Smooth muscle cell (in vitro differentiated cells): ENCODE measurements at regions not wholly inside any gene's neighbourhood (a gene's known extent, or its start where the extent isn't known, plus 50 kb on each side); places are given as distances from the start of the nearest gene placed in this dataset.

Experiments
- DNase-seq: peaks from one replicate; lab custom pipeline; 2025; ENCODE audit not compliant: unreplicated experiment; lab: John Stamatoyannopoulos, UW
- H2AFZ ChIP-seq: fragments of 200-600 bp; sonication (generic); 2 replicates; pipeline ENCODE4 v1.6.0; 2016; ENCODE audit warnings: antibody characterized with exemption, low read depth, mild to moderate bottlenecking
- H3F3A ChIP-seq: fragments of 200-600 bp; sonication (generic); 2 replicates; pipeline ENCODE4 v1.6.0; 2017; ENCODE audit warnings: antibody characterized with exemption, low read depth
- H3K27ac ChIP-seq: fragments of 200-600 bp; sonication (generic); 2 replicates; pipeline ENCODE4 v1.5.1; 2016; ENCODE audit warnings: low read depth, mild to moderate bottlenecking
- H3K27me3 ChIP-seq: fragments of 200-600 bp; sonication (generic); 2 replicates; pipeline ENCODE4 v1.6.1; 2016; ENCODE audit warnings: low read depth, mild to moderate bottlenecking
- H3K36me3 ChIP-seq: fragments of 200-600 bp; sonication (generic); 2 replicates; pipeline ENCODE4 v1.5.1; 2016; ENCODE audit warnings: low read depth
- H3K4me1 ChIP-seq: fragments of 200-600 bp; sonication (generic); 2 replicates; pipeline ENCODE4 v1.5.1; 2016; ENCODE audit warnings: low read depth
- H3K4me2 ChIP-seq: fragments of 200-600 bp; sonication (generic); 2 replicates; pipeline ENCODE4 v1.6.0; 2016; ENCODE audit warnings: mild to moderate bottlenecking
- H3K4me3 ChIP-seq: fragments of 200-600 bp; sonication (generic); 2 replicates; pipeline ENCODE4 v1.5.1; 2016; ENCODE audit warnings: mild to moderate bottlenecking
- H3K79me2 ChIP-seq: fragments of 200-600 bp; sonication (generic); 2 replicates; pipeline ENCODE4 v1.6.0; 2016; ENCODE audit warnings: low read depth, mild to moderate bottlenecking
- H3K9ac ChIP-seq: fragments of 200-600 bp; sonication (generic); 2 replicates; pipeline ENCODE4 v1.6.0; 2016; ENCODE audit warnings: low read depth
- H3K9me3 ChIP-seq: fragments of 200-600 bp; sonication (generic); replicated peaks from 2 replicates; pipeline ENCODE4 v1.5.1; 2016; ENCODE audit warnings: low read depth
- H4K20me1 ChIP-seq: fragments of 200-600 bp; sonication (generic); 2 replicates; pipeline ENCODE4 v1.6.0; 2016; ENCODE audit warnings: low read depth
- CTCF ChIP-seq: fragments of 200-600 bp; sonication (generic); IDR thresholded peaks from 2 replicates; pipeline ENCODE4 v1.5.1; 2017; ENCODE audit warnings: borderline replicate concordance, mild to moderate bottlenecking, antibody characterized with exemption; ENCODE audit not compliant: insufficient read depth, poor library complexity, severe bottlenecking
- WGBS: methylation state at CpG from one replicate; pipeline ENCODE4 v1.1.7; 2016; ENCODE audit warnings: low lambda C conversion rate; 5-methylcytosine and 5-hydroxymethylcytosine counted together

- no peak for DNase-seq
- no peak overlapping the region for H3K27ac ChIP-seq
- no peak overlapping the region for H3K4me3 ChIP-seq
- H3K4me2 ChIP-seq = no peak overlapping the region
- H3K27me3 ChIP-seq = no peaks in the 10 kb centered on the region
- 100% methylated on average over 2 of the region's 2 CpGs for WGBS
- no peak for TF ChIP-seq CTCF
- no peak overlapping the region for H3K9ac ChIP-seq
- no peaks in the 10 kb centered on the region for H3K4me1 ChIP-seq
- no peaks in the 10 kb centered on the region for H3K79me2 ChIP-seq
- H3F3A ChIP-seq = no peaks in the 10 kb centered on the region
- no peaks in the 10 kb centered on the region for H3K9me3 ChIP-seq
- no peaks in the 10 kb centered on the region for H3K36me3 ChIP-seq
- no peaks in the 10 kb centered on the region for H4K20me1 ChIP-seq
- H2AFZ ChIP-seq = no peak overlapping the region
These were observed 451.5 kb upstream of the KIF2A start for GRCh38 chr5:61854531-61854930.

DNA sequence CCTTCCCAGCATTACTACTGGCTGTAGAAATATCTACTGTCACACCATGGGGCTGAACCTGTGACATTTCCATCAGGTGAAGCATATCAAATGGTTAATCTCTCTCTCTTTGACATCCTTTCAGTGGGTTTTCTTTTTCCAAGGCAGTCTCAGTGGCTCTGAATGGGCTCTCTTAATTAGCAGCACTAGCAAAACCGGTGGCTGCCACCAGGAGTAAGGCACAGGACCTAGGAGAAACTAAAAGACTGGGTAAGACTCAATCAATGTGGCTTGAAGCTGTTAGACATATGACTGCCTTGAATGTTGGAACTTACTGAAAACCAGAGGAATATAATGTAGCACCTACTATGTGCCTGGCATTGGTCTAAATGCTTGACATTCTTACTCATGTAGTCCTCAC is 445.0 kb upstream of the KIF2A start:
- Histone ChIP-seq H3K4me3 (no peak overlapping the region), H3K79me2 (no peaks in the 10 kb centered on the region), H3K9ac (no peak overlapping the region), H4K20me1 (no peaks in the 10 kb centered on the region), H3K4me2 (no peak overlapping the region), H2AFZ (no peak overlapping the region), H3K9me3 (no peaks in the 10 kb centered on the region), H3K27me3 (no peaks in the 10 kb centered on the region), H3K27ac (no peak overlapping the region), H3F3A (no peaks in the 10 kb centered on the region), H3K4me1 (no peaks in the 10 kb centered on the region), H3K36me3 (no peaks in the 10 kb centered on the region)
- TF ChIP-seq CTCF = no peak
- no peak for DNase-seq
- WGBS = 62% methylated on average over 1 of the region's 1 CpG

DNA sequence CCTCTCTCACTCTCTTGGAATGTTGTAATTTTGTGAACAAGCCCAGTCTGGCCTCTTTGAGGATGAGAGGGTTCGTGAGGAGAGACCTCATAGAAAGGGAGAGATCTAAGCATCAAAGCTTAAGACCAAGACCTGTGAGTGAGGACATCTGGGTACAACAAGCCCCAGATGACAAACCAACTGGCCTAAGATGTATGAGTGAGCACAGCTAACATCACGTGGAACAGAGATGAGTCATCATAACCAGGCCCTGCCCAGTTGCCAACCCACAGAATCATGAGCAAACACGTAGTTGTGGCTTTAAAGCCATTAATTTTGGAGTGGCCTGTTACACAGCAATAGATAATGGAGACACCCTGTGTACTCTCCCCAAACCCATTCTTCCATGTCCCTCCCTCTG is 439.1 kb upstream of the KIF2A start:
- H3F3A ChIP-seq = no peaks in the 10 kb centered on the region
- H4K20me1 ChIP-seq = no peaks in the 10 kb centered on the region
- no peak for DNase-seq
- H3K79me2 ChIP-seq = no peaks in the 10 kb centered on the region
- 19% methylated on average over 3 of the region's 3 CpGs for WGBS
- no peak overlapping the region for H3K4me2 ChIP-seq
- TF ChIP-seq CTCF = no peak
- H3K27me3 ChIP-seq = no peaks in the 10 kb centered on the region
- H3K9ac ChIP-seq = no peak overlapping the region
- no peak overlapping the region for H3K27ac ChIP-seq
- H2AFZ ChIP-seq = no peak overlapping the region
- no peaks in the 10 kb centered on the region for H3K36me3 ChIP-seq
- no peaks in the 10 kb centered on the region for H3K4me1 ChIP-seq
- no peak overlapping the region for H3K4me3 ChIP-seq
- H3K9me3 ChIP-seq = no peaks in the 10 kb centered on the region

DNA sequence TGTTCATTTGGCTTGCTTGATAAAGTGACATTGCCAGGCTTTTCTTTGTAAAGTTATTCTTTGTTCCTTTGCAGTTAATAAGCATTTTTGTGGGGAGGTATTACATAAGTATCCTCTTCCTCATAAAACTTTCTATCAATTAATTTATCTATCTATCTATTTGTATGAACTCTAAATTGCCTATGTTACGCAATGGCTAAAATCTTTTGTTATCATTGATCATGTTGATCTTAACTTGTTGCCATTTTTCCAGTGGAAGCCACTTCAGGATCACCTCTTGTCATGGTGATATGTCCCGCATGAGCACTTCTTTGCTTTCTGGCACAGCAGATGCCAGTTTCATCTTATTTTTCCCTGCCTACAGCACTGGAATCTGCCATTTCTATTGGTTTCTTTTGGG is 436.7 kb upstream of the KIF2A start:
- H4K20me1 ChIP-seq = no peaks in the 10 kb centered on the region
- H3F3A ChIP-seq = no peaks in the 10 kb centered on the region
- no peak overlapping the region for H3K27ac ChIP-seq
- H3K4me2 ChIP-seq = no peak overlapping the region
- no peak for DNase-seq
- no peak overlapping the region for H3K9ac ChIP-seq
- H3K9me3 ChIP-seq = no peaks in the 10 kb centered on the region
- no peaks in the 10 kb centered on the region for H3K4me1 ChIP-seq
- no peak overlapping the region for H3K4me3 ChIP-seq
- 95% methylated on average over 2 of the region's 2 CpGs for WGBS
- H3K27me3 ChIP-seq = no peaks in the 10 kb centered on the region
- H3K79me2 ChIP-seq = no peaks in the 10 kb centered on the region
- H3K36me3 ChIP-seq = no peaks in the 10 kb centered on the region
- no peak for TF ChIP-seq CTCF
- H2AFZ ChIP-seq = no peak overlapping the region
